ENCODE measurements at regions not wholly inside any gene's neighbourhood (a gene's known extent, or its start where the extent isn't known, plus 50 kb on each side); places are given as distances from the start of the nearest gene placed in this dataset.

DNA sequence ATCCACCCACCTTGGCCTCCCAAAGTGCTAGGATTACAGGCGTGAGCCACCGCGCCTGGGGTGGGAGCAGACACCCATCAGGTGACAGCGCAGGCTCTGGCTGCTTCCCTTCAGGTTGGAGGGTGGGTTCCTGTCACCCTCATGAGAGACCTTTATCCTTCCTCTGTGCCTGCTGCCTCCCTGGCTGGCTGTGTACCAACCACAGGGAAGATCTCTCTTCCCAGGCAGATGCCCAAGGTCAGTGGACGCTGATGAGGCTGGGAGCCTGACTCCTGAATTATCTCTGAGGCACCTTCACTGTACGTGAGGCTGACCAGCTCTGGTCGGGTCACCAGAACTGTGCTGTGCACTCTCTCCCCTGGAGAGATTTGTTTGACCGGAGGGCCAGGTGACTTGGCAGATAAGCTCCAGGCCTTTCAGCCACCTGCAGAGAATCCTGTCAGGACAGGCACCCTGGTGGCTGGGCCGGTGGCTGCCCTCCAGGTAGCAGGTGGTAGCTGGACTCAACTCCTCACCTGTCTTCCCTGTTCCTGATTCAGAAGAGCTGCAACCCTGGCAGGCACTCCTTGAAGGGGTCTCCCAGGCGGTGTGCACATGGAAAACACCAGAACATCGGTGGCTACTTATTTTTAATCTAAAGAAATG lies 251.9 kb downstream of the GLRX3 start:
- TF ChIP-seq, protein P1, sequence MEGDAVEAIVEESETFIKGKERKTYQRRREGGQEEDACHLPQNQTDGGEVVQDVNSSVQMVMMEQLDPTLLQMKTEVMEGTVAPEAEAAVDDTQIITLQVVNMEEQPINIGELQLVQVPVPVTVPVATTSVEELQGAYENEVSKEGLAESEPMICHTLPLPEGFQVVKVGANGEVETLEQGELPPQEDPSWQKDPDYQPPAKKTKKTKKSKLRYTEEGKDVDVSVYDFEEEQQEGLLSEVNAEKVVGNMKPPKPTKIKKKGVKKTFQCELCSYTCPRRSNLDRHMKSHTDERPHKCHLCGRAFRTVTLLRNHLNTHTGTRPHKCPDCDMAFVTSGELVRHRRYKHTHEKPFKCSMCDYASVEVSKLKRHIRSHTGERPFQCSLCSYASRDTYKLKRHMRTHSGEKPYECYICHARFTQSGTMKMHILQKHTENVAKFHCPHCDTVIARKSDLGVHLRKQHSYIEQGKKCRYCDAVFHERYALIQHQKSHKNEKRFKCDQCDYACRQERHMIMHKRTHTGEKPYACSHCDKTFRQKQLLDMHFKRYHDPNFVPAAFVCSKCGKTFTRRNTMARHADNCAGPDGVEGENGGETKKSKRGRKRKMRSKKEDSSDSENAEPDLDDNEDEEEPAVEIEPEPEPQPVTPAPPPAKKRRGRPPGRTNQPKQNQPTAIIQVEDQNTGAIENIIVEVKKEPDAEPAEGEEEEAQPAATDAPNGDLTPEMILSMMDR (IDR thresholded peaks at IDR 0.05) = no peak
- TF ChIP-seq POLR2A (IDR thresholded peaks at IDR 0.05) = no peak
